Karpas-422 (cell line): ENCODE measurements at regions not wholly inside any gene's neighbourhood (a gene's known extent, or its start where the extent isn't known, plus 50 kb on each side); places are given as distances from the start of the nearest gene placed in this dataset.

Experiments used
- DNase-seq: peaks from one replicate; pipeline ENCODE4 v3.0.0-alpha.2; 2015
- H2AFZ ChIP-seq: fragments of 200-600 bp; sonication (generic); 2 replicates; pipeline ENCODE4 v1.6.1; 2014; ENCODE audit warnings: antibody characterized with exemption, low read length, mixed read lengths
- H3K27ac ChIP-seq: fragments of 200-600 bp; sonication (generic); 2 replicates; pipeline ENCODE4 v1.5.1; 2014; ENCODE audit warnings: mild to moderate bottlenecking, low read length, moderate library complexity
- H3K27me3 ChIP-seq: fragments of 200-600 bp; sonication (generic); 2 replicates; pipeline ENCODE4 v1.6.1; 2014; ENCODE audit warnings: low read length, mixed read lengths
- H3K36me3 ChIP-seq: fragments of 200-600 bp; sonication (generic); 2 replicates; pipeline ENCODE4 v1.6.1; 2014; ENCODE audit warnings: low read length, mixed read lengths; ENCODE audit not compliant: insufficient read depth
- H3K4me1 ChIP-seq: fragments of 200-600 bp; sonication (generic); 2 replicates; pipeline ENCODE4 v1.6.1; 2014; ENCODE audit warnings: mild to moderate bottlenecking, low read length, mixed read lengths
- H3K4me2 ChIP-seq: fragments of 200-600 bp; sonication (generic); 2 replicates; pipeline ENCODE4 v1.6.1; 2014; ENCODE audit warnings: low read length, low read depth, mild to moderate bottlenecking; ENCODE audit not compliant: poor library complexity, severe bottlenecking
- H3K4me3 ChIP-seq: fragments of 200-600 bp; sonication (generic); 2 replicates; pipeline ENCODE4 v1.5.1; 2014; ENCODE audit warnings: mild to moderate bottlenecking, antibody characterized with exemption, low read length, mixed read lengths
- H3K79me2 ChIP-seq: fragments of 200-600 bp; sonication (generic); 2 replicates; pipeline ENCODE4 v1.6.1; 2014; ENCODE audit warnings: mild to moderate bottlenecking, low read length, mixed read lengths
- H3K9ac ChIP-seq: fragments of 200-600 bp; sonication (generic); 2 replicates; pipeline ENCODE4 v1.6.0; 2014; ENCODE audit warnings: low read length
- H3K9me2 ChIP-seq: fragments of 200-600 bp; sonication (generic), shearing (Covaris generic); replicated peaks from 2 replicates; pipeline ENCODE4 v1.6.0; 2014; ENCODE audit warnings: mild to moderate bottlenecking, low read length, moderate library complexity; ENCODE audit not compliant: insufficient read depth
- H3K9me3 ChIP-seq: fragments of 300-700, 200-600 bp; sonication (generic); 2 replicates; pipeline ENCODE4 v1.6.1; 2014; ENCODE audit warnings: low read length, mixed read lengths
- H4K20me1 ChIP-seq: fragments of 200-600 bp; sonication (generic); 2 replicates; pipeline ENCODE4 v1.6.1; 2014; ENCODE audit warnings: mild to moderate bottlenecking, antibody characterized with exemption, low read length, low read depth; ENCODE audit not compliant: insufficient read depth

DNA sequence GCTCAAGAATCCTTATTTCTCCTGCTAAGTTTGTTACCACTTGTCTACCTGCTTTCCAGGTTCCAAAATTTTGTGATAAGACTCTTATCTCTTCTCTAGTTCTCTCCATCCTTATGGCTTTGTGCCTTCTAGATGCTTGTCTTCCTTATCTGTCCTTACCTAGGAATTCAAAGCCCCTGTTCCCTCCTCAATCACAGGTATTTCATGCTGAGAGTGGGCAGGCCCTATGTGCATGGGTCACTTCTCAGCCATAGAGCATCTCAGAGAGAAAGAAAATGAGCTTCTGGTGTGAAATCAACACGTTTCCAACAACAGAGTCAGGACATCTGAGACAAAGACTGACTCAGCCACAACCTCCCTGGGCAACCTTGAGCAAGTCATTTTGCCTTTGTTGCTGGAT, 214.1 kb upstream of the TLE3 start:
- H3K4me1 ChIP-seq = peaks cover 44% of the 10 kb centered on the region
- no peak overlapping the region for H3K27ac ChIP-seq
- H3K9ac ChIP-seq = no peak overlapping the region
- no peaks in the 10 kb centered on the region for H3K27me3 ChIP-seq
- no peak overlapping the region for H2AFZ ChIP-seq
- H3K36me3 ChIP-seq = no peaks in the 10 kb centered on the region
- no peak overlapping the region for H3K4me2 ChIP-seq
- H3K9me2 ChIP-seq = no peaks in the 10 kb centered on the region
- H3K79me2 ChIP-seq = no peaks in the 10 kb centered on the region
- no peak for DNase-seq
- H3K9me3 ChIP-seq = no peaks in the 10 kb centered on the region
- H4K20me1 ChIP-seq = no peaks in the 10 kb centered on the region
- H3K4me3 ChIP-seq = no peak overlapping the region

DNA sequence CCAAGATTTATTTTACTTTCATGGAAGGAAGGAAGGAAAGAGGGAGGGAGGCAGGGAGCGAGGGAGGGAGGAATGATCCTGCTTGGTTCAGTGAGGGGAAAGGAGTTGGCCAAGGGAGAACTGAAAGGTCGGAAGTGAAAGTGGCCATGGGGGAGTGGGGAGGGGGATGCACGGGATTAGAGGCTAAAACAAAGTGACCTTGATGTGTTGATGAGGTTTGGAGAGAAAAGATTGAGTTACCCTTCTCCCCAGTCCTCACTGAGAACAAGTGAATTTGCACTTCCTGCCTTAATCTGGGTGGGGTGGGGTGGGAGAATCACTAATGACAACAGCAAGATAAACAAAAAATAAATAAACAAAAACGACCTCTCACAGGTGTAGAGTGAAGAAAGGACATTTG, 212.0 kb upstream of the TLE3 start:
- Histone ChIP-seq H2AFZ (no peak overlapping the region), H3K9me3 (no peaks in the 10 kb centered on the region), H4K20me1 (no peaks in the 10 kb centered on the region), H3K79me2 (no peaks in the 10 kb centered on the region), H3K9ac (no peak overlapping the region), H3K36me3 (no peaks in the 10 kb centered on the region), H3K4me3 (no peak overlapping the region), H3K27ac (no peak overlapping the region), H3K4me1 (peaks cover 30% of the 10 kb centered on the region), H3K9me2 (no peaks in the 10 kb centered on the region), H3K27me3 (no peaks in the 10 kb centered on the region), H3K4me2 (no peak overlapping the region)
- no peak for DNase-seq

DNA sequence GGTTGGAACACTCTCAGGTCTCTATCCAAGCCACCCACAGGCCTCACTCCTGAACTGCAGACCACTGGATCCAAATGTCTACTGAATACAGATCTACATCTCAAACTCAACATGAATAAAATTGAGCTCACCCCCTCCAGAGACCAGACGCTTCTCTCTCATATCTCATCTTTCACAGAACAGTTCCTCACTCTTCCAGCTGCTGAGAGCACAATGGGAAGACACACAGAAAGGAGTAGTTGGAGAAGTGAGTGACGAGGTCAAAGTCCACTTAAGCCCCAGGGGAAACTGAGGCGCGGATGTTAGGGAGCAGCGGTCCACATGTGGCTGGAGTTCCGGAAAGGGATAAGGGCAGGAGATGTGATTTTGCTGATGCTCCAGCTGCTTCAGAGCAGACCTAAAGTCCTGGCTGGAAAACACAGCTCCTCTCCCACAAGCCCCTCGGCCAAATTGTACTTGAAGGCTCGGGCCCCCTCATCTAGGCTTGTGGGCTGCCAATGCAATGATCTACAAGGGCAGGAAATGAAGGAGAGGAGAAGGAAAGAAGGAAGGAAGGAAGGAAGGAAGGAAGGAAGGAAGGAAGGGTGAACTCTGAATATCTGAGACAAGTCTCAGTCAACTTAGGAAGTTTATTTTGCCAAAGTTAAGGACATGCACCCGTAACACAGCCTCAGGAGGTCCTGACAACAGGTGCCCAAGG, 211.2 kb upstream of the TLE3 start:
- H3K79me2 ChIP-seq = no peaks in the 10 kb centered on the region
- H3K27ac ChIP-seq = no peak overlapping the region
- H4K20me1 ChIP-seq = no peaks in the 10 kb centered on the region
- H3K4me1 ChIP-seq = peaks cover 27% of the 10 kb centered on the region
- H3K4me3 ChIP-seq = peak overlapping the region; percentile 28; the same call in 1 of the 2 replicates
- peak overlapping the region; percentile 50 for H3K9ac ChIP-seq
- H3K27me3 ChIP-seq = no peaks in the 10 kb centered on the region
- H3K9me2 ChIP-seq = no peaks in the 10 kb centered on the region
- no peaks in the 10 kb centered on the region for H3K36me3 ChIP-seq
- DNase-seq = no peak
- no peaks in the 10 kb centered on the region for H3K9me3 ChIP-seq
- no peak overlapping the region for H2AFZ ChIP-seq
- peak overlapping the region; percentile 58 for H3K4me2 ChIP-seq

DNA sequence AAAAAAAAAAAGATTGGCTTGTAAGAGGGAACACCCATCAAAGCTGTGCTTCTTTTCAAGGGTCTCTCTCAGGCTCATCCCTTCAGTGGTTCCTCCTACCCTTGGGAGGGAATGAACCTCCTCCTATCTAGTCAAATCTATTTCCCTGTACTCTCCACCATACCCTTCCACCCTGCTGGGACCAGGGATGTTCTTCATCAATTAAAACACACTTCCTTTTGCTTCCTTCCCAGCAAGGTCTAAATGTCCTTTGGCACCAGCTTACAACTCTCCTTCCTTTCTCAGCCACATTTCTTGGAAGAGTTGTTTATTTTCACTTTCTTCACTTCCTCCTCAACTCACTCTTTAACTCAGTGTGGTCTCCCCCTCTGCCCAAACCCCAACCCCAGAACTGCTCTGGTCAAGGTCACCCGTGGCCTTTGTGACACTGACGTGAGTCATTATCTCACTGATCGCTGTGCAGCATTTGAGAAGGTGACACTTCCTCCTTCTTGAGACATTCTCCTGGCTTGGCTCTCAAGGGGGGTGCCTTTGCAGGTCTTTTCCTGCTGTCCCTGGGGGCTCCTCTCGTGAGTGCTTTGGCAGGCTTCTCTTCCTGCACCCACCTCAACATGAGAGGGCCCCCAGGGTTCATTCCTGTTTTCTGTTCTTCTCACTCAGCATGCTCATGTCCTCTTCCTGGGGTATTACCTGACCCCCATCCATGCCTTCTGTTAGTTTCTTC, 210.5 kb upstream of the TLE3 start:
- Histone ChIP-seq H4K20me1 (no peaks in the 10 kb centered on the region), H2AFZ (0 out of 2 replicates have a peak overlapping the region, but pooled peaks have one; percentile 60), H3K4me1 (peaks cover 27% of the 10 kb centered on the region), H3K4me2 (peak overlapping the region; percentile 58), H3K79me2 (no peaks in the 10 kb centered on the region), H3K9me2 (no peaks in the 10 kb centered on the region), H3K27ac (no peak overlapping the region), H3K4me3 (peak overlapping the region; percentile 28; the same call in 1 of the 2 replicates), H3K9ac (peak overlapping the region; percentile 50), H3K27me3 (no peaks in the 10 kb centered on the region), H3K9me3 (no peaks in the 10 kb centered on the region), H3K36me3 (no peaks in the 10 kb centered on the region)
- DNase-seq = peak; percentile 74

DNA sequence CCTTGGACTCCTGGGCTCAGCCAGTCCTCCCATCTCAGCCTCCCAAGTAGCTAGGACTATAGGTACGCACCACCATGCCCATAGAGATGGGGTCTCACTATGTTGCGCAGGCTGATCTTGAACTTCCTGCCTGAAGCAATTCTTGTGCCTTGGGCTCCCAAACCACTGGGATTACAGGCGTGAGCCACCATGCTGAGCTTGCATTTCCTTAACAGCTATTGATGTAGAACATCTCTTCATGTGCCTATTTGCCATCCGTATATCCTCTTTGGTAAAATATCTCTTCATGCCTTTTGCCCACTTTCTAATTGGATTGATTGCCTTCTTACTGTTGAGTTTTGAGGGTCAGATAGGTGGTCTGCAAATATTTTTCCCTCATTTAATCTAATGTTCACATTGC, 208.9 kb upstream of the TLE3 start:
- H2AFZ ChIP-seq = no peak overlapping the region
- H3K27me3 ChIP-seq = no peaks in the 10 kb centered on the region
- no peak overlapping the region for H3K27ac ChIP-seq
- no peak overlapping the region for H3K9ac ChIP-seq
- no peaks in the 10 kb centered on the region for H3K9me3 ChIP-seq
- no peaks in the 10 kb centered on the region for H4K20me1 ChIP-seq
- H3K36me3 ChIP-seq = no peaks in the 10 kb centered on the region
- H3K9me2 ChIP-seq = no peaks in the 10 kb centered on the region; the same call in 1 of the 2 replicates
- no peak overlapping the region for H3K4me3 ChIP-seq
- H3K4me2 ChIP-seq = no peak overlapping the region
- peaks cover 21% of the 10 kb centered on the region for H3K4me1 ChIP-seq
- no peaks in the 10 kb centered on the region for H3K79me2 ChIP-seq
- no peak for DNase-seq

DNA sequence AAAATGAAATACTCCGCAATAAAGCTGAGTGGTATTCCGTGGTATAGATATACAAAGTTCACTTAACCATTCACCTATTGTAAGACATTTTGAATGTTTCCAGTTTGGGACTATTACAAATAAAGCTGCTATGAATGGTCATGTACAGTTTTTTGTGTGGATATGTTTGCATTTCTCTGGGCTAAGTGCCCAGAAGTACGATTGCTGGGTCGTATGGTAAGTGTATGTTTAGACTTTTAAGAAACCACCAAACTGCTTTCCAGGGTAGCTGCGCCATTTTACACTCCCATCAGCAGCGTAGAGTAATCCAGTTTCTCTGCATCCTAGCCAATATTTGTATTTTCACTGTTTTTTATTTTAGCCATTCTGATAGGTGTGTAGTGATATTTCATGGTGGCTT, 208.4 kb upstream of the TLE3 start:
- H2AFZ ChIP-seq = no peak overlapping the region
- H4K20me1 ChIP-seq = no peaks in the 10 kb centered on the region
- H3K79me2 ChIP-seq = no peaks in the 10 kb centered on the region
- no peak for DNase-seq
- no peaks in the 10 kb centered on the region for H3K36me3 ChIP-seq
- no peak overlapping the region for H3K27ac ChIP-seq
- H3K9me2 ChIP-seq = no peaks in the 10 kb centered on the region; the same call in 1 of the 2 replicates
- H3K4me1 ChIP-seq = peaks cover 21% of the 10 kb centered on the region
- no peaks in the 10 kb centered on the region for H3K9me3 ChIP-seq
- no peak overlapping the region for H3K4me2 ChIP-seq
- no peak overlapping the region for H3K9ac ChIP-seq
- no peaks in the 10 kb centered on the region for H3K27me3 ChIP-seq
- H3K4me3 ChIP-seq = no peak overlapping the region

DNA sequence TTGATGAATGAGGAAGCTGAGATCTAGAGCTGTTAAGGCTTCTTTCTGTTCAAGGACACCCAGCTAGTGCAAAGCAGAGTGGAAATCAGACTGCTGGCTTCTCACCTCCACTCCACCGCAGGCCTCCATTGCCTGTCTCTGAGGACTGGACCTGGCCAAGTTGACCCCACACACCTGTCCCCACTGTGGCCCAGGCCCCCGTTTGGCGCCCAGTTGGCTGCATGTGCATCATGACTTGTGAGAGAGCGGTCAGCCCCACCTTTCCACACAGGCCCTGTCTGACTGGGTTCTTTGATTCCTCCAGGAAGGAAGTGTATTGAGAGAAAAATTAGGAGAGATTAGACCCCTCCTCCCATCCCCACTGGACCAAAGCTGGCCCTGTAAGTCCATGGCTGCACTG, 206.3 kb upstream of the TLE3 start:
- H4K20me1 ChIP-seq = no peaks in the 10 kb centered on the region
- H2AFZ ChIP-seq = no peak overlapping the region
- H3K4me3 ChIP-seq = no peak overlapping the region
- no peak overlapping the region for H3K4me2 ChIP-seq
- no peak overlapping the region for H3K9ac ChIP-seq
- peaks cover 25% of the 10 kb centered on the region for H3K4me1 ChIP-seq
- H3K79me2 ChIP-seq = no peaks in the 10 kb centered on the region
- no peaks in the 10 kb centered on the region for H3K9me3 ChIP-seq
- no peaks in the 10 kb centered on the region; the same call in 1 of the 2 replicates for H3K9me2 ChIP-seq
- H3K36me3 ChIP-seq = no peaks in the 10 kb centered on the region
- no peak for DNase-seq
- H3K27ac ChIP-seq = no peak overlapping the region
- H3K27me3 ChIP-seq = no peaks in the 10 kb centered on the region

DNA sequence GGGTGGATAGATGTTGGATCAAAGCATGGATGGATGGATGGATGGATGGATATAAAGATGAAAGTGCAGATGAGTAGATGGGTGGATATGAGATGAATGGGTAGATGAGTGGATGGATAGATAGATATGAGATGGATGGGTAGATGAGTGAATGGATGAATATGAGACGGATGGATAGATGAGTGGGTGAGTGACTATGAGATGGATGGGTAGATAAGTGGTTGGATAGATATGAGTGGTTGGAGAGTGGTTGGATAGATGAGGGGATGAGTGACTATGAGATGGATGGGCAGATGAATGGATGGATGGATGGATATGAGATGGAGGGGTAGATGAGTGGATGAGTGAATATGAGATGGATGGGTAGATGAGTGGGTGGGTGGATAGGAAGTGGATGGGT, 204.6 kb upstream of the TLE3 start:
- Histone ChIP-seq H3K9ac (no peak overlapping the region), H3K27me3 (no peaks in the 10 kb centered on the region)

More for the DNA sequence above, 204.6 kb upstream of the TLE3 start:
- Histone ChIP-seq H3K79me2 (no peaks in the 10 kb centered on the region), H3K4me3 (no peak overlapping the region), H3K9me2 (no peaks in the 10 kb centered on the region; the same call in 1 of the 2 replicates), H4K20me1 (no peaks in the 10 kb centered on the region), H3K36me3 (no peaks in the 10 kb centered on the region), H3K4me1 (peaks cover 13% of the 10 kb centered on the region), H3K27ac (no peak overlapping the region), H3K9me3 (no peaks in the 10 kb centered on the region), H2AFZ (no peak overlapping the region), H3K4me2 (no peak overlapping the region)
- DNase-seq = no peak
